ENCODE measurements at regions not wholly inside any gene's neighbourhood (a gene's known extent, or its start where the extent isn't known, plus 50 kb on each side); places are given as distances from the start of the nearest gene placed in this dataset.

DNA sequence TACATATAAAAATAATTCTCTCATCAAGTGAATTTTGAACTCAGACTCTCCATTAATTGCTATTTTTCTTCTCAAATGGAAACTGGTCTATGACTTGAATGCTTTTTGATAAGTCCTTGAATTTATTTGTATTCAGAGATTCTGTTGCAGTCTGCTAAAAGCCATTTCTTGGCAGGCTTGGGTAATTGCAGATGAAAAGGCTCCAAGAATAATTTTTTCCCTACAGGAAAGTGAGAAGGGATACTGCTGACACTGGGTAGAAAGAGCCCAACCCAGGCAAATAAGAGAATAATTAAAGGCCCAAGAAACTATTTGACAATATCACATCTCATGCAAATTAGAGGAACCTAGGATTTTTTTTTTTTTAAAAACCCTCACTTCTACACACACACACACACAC, 246.5 kb upstream of the DDI1 start:
- TF ChIP-seq, protein P1, sequence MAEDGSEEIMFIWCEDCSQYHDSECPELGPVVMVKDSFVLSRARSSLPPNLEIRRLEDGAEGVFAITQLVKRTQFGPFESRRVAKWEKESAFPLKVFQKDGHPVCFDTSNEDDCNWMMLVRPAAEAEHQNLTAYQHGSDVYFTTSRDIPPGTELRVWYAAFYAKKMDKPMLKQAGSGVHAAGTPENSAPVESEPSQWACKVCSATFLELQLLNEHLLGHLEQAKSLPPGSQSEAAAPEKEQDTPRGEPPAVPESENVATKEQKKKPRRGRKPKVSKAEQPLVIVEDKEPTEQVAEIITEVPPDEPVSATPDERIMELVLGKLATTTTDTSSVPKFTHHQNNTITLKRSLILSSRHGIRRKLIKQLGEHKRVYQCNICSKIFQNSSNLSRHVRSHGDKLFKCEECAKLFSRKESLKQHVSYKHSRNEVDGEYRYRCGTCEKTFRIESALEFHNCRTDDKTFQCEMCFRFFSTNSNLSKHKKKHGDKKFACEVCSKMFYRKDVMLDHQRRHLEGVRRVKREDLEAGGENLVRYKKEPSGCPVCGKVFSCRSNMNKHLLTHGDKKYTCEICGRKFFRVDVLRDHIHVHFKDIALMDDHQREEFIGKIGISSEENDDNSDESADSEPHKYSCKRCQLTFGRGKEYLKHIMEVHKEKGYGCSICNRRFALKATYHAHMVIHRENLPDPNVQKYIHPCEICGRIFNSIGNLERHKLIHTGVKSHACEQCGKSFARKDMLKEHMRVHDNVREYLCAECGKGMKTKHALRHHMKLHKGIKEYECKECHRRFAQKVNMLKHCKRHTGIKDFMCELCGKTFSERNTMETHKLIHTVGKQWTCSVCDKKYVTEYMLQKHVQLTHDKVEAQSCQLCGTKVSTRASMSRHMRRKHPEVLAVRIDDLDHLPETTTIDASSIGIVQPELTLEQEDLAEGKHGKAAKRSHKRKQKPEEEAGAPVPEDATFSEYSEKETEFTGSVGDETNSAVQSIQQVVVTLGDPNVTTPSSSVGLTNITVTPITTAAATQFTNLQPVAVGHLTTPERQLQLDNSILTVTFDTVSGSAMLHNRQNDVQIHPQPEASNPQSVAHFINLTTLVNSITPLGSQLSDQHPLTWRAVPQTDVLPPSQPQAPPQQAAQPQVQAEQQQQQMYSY (CRISPR knock-in tag; IDR thresholded peaks at IDR 0.05), result no peak
- TF ChIP-seq FOXP1 (CRISPR knock-in tag; IDR thresholded peaks at IDR 0.05; ENCODE audit: borderline replicate concordance), result no peak
- no peak for TF ChIP-seq ZNF512 (CRISPR knock-in tag; IDR thresholded peaks at IDR 0.05; ENCODE audit: borderline replicate concordance)
- no peak for TF ChIP-seq TP53 (CRISPR knock-in tag; IDR thresholded peaks at IDR 0.05)
- no peak for TF ChIP-seq MYBL2 (CRISPR knock-in tag; IDR thresholded peaks at IDR 0.05)
- TF ChIP-seq ZNF138 (CRISPR knock-in tag; conservative IDR thresholded peaks at IDR 0.05), result no peak
- no peak for TF ChIP-seq JUN (CRISPR knock-in tag; IDR thresholded peaks at IDR 0.05)
- TF ChIP-seq, protein P2, sequence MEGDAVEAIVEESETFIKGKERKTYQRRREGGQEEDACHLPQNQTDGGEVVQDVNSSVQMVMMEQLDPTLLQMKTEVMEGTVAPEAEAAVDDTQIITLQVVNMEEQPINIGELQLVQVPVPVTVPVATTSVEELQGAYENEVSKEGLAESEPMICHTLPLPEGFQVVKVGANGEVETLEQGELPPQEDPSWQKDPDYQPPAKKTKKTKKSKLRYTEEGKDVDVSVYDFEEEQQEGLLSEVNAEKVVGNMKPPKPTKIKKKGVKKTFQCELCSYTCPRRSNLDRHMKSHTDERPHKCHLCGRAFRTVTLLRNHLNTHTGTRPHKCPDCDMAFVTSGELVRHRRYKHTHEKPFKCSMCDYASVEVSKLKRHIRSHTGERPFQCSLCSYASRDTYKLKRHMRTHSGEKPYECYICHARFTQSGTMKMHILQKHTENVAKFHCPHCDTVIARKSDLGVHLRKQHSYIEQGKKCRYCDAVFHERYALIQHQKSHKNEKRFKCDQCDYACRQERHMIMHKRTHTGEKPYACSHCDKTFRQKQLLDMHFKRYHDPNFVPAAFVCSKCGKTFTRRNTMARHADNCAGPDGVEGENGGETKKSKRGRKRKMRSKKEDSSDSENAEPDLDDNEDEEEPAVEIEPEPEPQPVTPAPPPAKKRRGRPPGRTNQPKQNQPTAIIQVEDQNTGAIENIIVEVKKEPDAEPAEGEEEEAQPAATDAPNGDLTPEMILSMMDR (IDR thresholded peaks at IDR 0.05), result no peak
- no peak for TF ChIP-seq NR2C2 (CRISPR knock-in tag; IDR thresholded peaks at IDR 0.05)
- TF ChIP-seq MAX (CRISPR knock-in tag; IDR thresholded peaks at IDR 0.05), result no peak
- TF ChIP-seq STAT6 (CRISPR knock-in tag; conservative IDR thresholded peaks at IDR 0.05; ENCODE audit: low read depth), result no peak
- TF ChIP-seq, protein P3, sequence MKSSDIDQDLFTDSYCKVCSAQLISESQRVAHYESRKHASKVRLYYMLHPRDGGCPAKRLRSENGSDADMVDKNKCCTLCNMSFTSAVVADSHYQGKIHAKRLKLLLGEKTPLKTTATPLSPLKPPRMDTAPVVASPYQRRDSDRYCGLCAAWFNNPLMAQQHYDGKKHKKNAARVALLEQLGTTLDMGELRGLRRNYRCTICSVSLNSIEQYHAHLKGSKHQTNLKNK (CRISPR knock-in tag; IDR thresholded peaks at IDR 0.05), result no peak
